ENCODE measurements at regions not wholly inside any gene's neighbourhood (a gene's known extent, or its start where the extent isn't known, plus 50 kb on each side); places are given as distances from the start of the nearest gene placed in this dataset.

DNA sequence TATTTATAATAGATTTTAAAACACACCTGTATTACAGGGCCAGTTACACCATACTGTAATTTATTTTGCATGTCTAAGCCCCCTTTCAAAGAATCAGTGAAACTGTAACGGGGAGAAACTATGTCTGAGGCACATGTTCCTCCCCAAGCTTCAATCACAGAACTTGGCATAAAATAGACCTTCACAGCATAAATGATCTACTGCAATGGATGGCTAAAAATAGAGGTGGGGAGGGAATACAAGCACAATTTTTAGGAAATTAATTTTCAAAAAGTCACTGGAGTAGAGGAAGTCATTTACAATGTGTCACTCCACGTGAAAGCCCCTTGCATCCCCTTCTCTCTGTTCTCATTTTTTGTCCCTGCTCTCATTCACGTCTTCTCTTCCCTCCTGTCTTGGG is 385.2 kb downstream of the TNS3 start:
- Histone ChIP-seq H3K27me3 (no peaks in the 10 kb centered on the region), H3K36me3 (no peaks in the 10 kb centered on the region), H3K4me1 (peaks cover 10 to 18% of the 10 kb centered on the region in 2 donors), H3K27ac (no peak overlapping the region), H3K9me3 (no peaks in the 10 kb centered on the region), H3K4me3 (replicated peaks in 1 of 3) (no peak overlapping the region)
- no peak for TF ChIP-seq POLR2A (IDR thresholded peaks at IDR 0.05)
- TF ChIP-seq, protein P1, sequence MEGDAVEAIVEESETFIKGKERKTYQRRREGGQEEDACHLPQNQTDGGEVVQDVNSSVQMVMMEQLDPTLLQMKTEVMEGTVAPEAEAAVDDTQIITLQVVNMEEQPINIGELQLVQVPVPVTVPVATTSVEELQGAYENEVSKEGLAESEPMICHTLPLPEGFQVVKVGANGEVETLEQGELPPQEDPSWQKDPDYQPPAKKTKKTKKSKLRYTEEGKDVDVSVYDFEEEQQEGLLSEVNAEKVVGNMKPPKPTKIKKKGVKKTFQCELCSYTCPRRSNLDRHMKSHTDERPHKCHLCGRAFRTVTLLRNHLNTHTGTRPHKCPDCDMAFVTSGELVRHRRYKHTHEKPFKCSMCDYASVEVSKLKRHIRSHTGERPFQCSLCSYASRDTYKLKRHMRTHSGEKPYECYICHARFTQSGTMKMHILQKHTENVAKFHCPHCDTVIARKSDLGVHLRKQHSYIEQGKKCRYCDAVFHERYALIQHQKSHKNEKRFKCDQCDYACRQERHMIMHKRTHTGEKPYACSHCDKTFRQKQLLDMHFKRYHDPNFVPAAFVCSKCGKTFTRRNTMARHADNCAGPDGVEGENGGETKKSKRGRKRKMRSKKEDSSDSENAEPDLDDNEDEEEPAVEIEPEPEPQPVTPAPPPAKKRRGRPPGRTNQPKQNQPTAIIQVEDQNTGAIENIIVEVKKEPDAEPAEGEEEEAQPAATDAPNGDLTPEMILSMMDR (IDR thresholded peaks at IDR 0.05): no peak
- no peak for DNase-seq
- WGBS, 2 donors: 87 to 88% methylated on average over 3 of the region's 3 CpGs
- intact Hi-C loops (cut with DNase I): no loop called here

DNA sequence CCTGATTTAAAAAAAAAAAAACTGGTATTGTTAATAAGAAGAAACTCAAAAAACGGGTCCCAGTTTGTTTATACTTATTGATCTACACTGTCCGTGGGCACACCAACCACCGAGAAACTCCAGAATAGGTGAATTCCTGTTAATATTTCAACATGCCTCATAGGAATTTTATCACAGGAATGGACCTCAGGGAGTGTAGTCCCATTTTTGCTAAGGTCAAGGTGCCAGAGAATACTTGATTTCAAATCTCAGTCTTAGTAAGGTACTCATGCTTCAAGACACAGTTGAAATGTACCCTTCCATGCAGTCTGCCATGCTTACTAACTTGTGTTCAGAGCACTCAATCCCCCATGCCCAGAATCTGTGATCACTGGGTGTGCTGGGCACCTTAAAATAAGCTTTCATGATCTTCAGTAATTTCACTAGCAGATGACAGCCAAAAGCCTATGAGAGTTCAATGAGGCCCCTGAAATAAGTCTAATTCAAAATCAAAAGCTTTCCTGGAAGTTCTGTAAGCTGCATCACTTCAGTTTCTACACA is 385.7 kb downstream of the TNS3 start:
- Histone ChIP-seq H3K36me3 (no peaks in the 10 kb centered on the region), H3K9me3 (no peaks in the 10 kb centered on the region), H3K4me1 (peaks cover 10 to 18% of the 10 kb centered on the region in 2 donors), H3K27ac (peak overlapping the region in 1 of 3 donors; percentile 21), H3K27me3 (no peaks in the 10 kb centered on the region), H3K4me3 (replicated peaks in 1 of 3) (no peak overlapping the region)
- peak; percentile 68 to 70 for DNase-seq
- intact Hi-C loops (cut with DNase I): no loop called here
- no peak for TF ChIP-seq POLR2A (IDR thresholded peaks at IDR 0.05)
- TF ChIP-seq, protein P1 (IDR thresholded peaks at IDR 0.05): no peak
- WGBS, 2 donors: 71 to 84% methylated on average over 3 of the region's 3 CpGs

DNA sequence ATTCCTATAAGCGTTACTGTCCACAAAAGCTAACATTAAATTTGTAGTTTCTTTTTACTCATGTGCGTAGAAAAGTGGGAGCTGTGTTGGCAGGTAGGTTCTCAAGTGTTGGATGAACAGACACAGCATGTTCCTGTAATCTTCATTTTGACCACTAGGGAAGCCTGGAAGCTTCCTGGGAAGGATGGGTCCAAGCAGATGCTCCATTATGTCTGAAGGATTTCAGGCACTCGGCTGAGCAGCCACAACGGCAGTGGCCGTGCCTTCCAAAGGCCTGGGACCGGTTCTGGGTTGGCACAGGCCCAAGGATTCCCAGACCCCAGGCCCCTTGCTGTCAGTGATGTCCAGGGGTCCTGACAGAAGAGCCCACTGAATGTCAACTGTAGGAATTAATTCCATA is 386.3 kb downstream of the TNS3 start:
- no peaks in the 10 kb centered on the region for H3K27me3 ChIP-seq
- intact Hi-C loops (cut with DNase I): no loop called here
- no peaks in the 10 kb centered on the region for H3K9me3 ChIP-seq
- peak overlapping the region in 1 of 3 donors; percentile 21 for H3K27ac ChIP-seq
- 88 to 89% methylated on average over 6 of the region's 6 CpGs for WGBS, 2 donors
- H3K4me3 ChIP-seq (replicated peaks in 1 of 3): no peak overlapping the region
- H3K36me3 ChIP-seq: no peaks in the 10 kb centered on the region
- no peak for DNase-seq
- peaks cover 10 to 18% of the 10 kb centered on the region in 2 donors for H3K4me1 ChIP-seq
- TF ChIP-seq POLR2A (IDR thresholded peaks at IDR 0.05): no peak
- TF ChIP-seq, protein P1 (IDR thresholded peaks at IDR 0.05): peak in 2 of 6 experiments; percentile 20 to 23

DNA sequence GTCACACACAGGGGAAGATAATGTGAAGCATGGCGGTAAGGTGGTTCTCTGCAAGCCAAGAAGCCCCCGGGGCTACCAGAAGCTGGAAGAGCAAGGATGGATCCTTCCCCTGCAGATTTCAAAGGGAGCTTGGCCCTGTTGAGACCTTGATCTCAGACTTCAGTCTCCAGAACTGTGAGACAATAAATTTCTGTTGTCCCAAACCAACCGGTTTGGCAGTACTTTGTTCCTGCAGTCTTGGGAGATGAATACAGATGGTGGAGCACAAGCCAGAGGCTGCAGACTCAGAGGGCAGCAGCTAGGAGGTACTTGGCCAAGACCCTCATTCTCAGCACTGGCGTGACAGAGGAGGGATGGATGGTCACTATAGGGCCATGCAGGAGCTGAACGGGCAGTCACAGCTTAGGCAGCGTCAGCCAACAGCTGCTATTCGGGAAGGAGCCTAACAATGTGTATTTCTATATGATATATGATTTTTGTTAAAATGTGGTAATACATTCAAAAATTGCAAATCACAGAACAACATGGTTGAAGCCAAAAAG is 387.3 kb downstream of the TNS3 start:
- no peak for DNase-seq
- peaks cover 10 to 18% of the 10 kb centered on the region in 2 donors for H3K4me1 ChIP-seq
- TF ChIP-seq, protein P1 (IDR thresholded peaks at IDR 0.05): no peak
- TF ChIP-seq POLR2A (IDR thresholded peaks at IDR 0.05): no peak
- H3K4me3 ChIP-seq (replicated peaks in 1 of 3): no peak overlapping the region
- H3K27ac ChIP-seq: no peak overlapping the region
- WGBS, 2 donors: 92 to 99% methylated on average over 7 of the region's 7 CpGs
- intact Hi-C loops (cut with DNase I): no loop called here
- no peaks in the 10 kb centered on the region for H3K36me3 ChIP-seq
- no peaks in the 10 kb centered on the region for H3K27me3 ChIP-seq
- H3K9me3 ChIP-seq: no peaks in the 10 kb centered on the region

DNA sequence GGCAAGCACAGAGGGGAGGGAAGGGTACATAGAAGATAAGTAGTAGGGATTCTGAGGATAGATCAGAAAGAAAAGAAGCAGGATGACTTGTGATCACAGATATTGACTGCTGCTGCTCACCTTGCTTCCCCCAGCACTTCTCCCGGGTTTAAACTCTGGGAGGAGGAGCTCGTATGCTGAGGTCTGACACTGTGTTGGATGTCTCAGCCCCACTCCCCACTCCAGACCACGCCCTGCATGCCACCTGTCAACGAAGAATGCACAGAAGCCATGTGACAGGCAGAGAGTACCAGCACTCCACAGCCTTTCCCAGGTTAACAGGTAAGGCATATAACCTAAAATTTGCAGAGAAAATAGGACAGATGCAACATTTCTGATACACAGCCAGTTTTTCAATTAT is 388.9 kb downstream of the TNS3 start:
- intact Hi-C loops (cut with DNase I): no loop called here
- Histone ChIP-seq H3K27me3 (no peaks in the 10 kb centered on the region), H3K36me3 (no peaks in the 10 kb centered on the region), H3K4me3 (replicated peaks in 1 of 3) (no peak overlapping the region), H3K4me1 (peaks cover 10 to 18% of the 10 kb centered on the region in 2 donors), H3K9me3 (no peaks in the 10 kb centered on the region), H3K27ac (no peak overlapping the region)
- DNase-seq: no peak
- 68 to 74% methylated on average over 4 of the region's 4 CpGs for WGBS, 2 donors
- TF ChIP-seq POLR2A (IDR thresholded peaks at IDR 0.05): no peak
- TF ChIP-seq, protein P1 (IDR thresholded peaks at IDR 0.05): no peak

Data from thyroid gland (tissue), 4 donors.